ENCODE measurements at regions not wholly inside any gene's neighbourhood (a gene's known extent, or its start where the extent isn't known, plus 50 kb on each side); places are given as distances from the start of the nearest gene placed in this dataset.
"Not testable (repeated sequence)": the region's sequence is repeated elsewhere in the genome, so short reads cannot be mapped to it uniquely, and the experiment has no call there.

- DNase-seq = peak; percentile 23
Observed at GRCh38 chr14:56057767-56058166, 60.4 kb upstream of the PELI2 start.

GRCh38 chr14:56059054-56059453, 59.2 kb upstream of the PELI2 start:
- DNase-seq = no peak

- DNase-seq = no peak
Observed at GRCh38 chr14:56061051-56061450, 57.2 kb upstream of the PELI2 start.

GRCh38 chr14:56063131-56063530, 55.1 kb upstream of the PELI2 start:
- DNase-seq = no peak

GRCh38 chr14:56064513-56064912, 53.7 kb upstream of the PELI2 start:
- DNase-seq = no peak

DNA sequence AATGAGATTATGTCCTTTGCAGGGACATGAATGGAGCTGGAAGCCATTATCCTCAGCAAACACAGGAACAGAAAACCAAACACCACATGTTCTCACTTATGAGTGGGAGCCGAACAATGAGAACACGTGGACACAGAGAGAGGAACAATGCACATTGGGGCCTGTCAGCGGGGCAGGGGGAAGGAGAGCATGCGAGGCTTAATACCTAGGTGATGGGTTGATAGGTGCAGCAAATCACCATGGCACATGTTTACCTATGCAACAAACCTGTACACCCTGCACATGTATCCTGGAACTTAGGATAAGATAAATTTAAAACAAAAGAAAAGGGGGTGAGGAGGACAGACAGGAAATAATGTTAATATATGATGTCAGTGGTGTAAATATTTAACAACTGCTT, 53.0 kb upstream of the PELI2 start:
- not testable (repeated sequence) for DNase-seq

DNA sequence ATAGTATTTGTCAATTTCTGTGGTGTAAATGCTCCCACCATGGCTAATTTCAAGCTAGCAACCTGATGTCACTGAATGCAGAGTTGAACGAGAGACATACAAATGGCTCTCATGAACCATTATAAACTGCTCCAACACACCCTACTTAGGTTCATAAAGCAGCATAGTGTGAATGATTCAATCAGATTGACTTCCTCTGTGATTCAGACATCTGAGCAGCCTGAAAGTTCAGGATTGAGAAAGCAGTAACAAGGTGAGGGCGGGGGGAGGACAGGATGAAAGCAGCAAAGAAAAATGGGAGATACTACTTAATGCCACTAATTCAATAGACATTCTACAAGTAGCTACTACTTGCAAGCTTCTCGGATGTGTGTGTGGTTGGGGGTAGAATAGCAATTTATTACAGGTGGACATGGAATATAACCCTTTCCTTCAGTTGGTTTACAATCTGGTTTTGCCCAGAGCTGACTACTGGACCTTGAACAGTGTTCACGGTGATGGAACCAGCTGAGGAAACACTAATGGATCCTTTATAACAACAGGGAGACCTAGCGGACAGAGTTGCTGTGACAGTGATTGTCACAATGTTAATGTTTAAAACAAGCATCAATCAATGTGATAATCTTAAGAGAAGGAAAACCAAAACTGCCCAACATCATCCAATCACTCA, 52.5 kb upstream of the PELI2 start:
- no peak for DNase-seq

All from COR-L47 (cell line).